IPS DF 19.7 (cell line): ENCODE measurements at regions not wholly inside any gene's neighbourhood (a gene's known extent, or its start where the extent isn't known, plus 50 kb on each side); places are given as distances from the start of the nearest gene placed in this dataset.
A peak's percentile ranks its signal among the peaks of the same experiment; 100 is the strongest.

ENCODE experiments used
- DNase-seq: peaks from one replicate; pipeline ENCODE4 v3.0.0-alpha.2; 2013; ENCODE audit warnings: low read depth, low spot score

DNA sequence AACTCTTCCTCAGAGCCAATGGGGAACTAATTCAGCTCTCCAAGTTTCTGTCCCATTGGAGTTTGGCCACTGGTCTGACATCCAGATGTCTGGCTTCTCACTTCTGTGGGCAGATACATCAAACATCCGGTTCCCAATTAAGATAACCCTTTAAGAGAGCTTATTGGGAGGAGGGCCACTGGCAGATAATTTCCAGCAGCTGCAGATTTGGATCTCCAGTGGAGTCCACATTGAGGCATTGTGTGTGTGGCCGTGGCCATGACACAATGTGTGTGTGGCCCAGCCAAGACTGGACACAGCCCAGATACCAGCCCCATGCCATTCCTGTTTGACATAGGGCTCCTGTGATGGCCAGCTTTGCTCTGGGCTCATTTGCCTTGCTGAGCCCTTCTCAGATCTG lies 110.5 kb upstream of the MAP1B start:
- DNase-seq, result no peak

DNA sequence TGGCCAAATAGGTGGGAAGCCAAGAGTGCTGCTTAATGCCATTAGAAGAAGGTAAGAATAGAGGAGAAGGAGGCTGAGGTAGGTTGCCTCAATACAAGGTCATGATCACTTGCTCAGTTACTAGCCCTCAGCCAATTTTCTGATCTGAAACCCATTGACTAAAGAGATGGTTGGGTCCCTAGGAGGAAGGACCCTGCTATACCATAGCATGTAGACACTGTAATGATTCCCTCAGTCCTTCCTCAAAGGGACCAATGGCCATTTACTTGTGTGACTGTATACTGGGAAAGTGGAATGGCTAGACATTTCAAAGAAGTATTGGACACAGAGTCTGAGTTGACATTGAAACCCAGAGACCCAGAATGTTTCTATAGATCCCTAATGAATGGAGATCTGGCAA lies 108.5 kb upstream of the MAP1B start:
- DNase-seq, result no peak

DNA sequence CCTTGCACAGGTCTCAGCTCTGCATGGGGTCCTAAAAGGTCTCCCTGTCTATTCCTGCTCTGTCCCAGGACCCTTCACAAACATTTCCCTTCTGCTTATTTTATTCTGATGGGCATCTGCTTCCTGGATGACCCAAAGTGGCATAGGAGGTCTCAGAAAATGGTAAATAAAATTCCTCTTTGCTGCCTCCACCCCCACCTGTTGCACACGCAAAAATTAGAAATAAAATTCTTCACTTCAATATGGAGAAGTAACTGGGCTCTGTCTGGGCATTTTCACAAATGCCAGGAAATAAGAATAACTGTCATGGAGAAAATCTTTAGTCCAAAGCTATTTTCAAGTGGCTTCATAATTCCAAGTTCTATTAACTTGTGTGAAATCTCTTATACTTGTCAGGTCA lies 106.6 kb upstream of the MAP1B start:
- DNase-seq, result no peak

GRCh38 chr5:72005671-72006070 lies 101.6 kb upstream of the MAP1B start:
- no peak for DNase-seq

- DNase-seq, result no peak
Observed at GRCh38 chr5:72006361-72006760, 100.9 kb upstream of the MAP1B start.

GRCh38 chr5:72007336-72008111 lies 99.8 kb upstream of the MAP1B start:
- DNase-seq, result no peak

DNA sequence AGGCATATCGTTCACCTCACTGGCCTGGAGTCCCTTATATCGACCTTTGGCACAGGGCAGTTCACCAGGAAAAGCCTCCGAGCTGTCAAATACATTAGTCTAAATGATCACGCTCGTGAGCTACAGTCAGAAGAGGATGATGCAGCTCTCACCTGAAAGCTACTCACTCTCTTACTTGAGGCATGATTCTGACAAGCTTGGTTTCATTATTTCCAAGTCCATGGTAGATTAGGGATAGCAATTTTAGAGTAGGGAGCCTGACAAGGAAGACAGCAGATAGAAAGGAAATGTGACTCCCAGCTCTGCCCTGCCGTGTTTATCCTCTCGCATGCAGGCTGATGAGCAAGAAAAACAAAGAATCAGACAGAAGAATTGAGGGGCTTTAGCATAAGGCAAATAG lies 98.0 kb upstream of the MAP1B start:
- no peak for DNase-seq

- no peak for DNase-seq
Observed at GRCh38 chr5:72010430-72010829, 96.8 kb upstream of the MAP1B start.

- DNase-seq, result no peak
Observed at GRCh38 chr5:72012906-72013305, 94.4 kb upstream of the MAP1B start.

DNA sequence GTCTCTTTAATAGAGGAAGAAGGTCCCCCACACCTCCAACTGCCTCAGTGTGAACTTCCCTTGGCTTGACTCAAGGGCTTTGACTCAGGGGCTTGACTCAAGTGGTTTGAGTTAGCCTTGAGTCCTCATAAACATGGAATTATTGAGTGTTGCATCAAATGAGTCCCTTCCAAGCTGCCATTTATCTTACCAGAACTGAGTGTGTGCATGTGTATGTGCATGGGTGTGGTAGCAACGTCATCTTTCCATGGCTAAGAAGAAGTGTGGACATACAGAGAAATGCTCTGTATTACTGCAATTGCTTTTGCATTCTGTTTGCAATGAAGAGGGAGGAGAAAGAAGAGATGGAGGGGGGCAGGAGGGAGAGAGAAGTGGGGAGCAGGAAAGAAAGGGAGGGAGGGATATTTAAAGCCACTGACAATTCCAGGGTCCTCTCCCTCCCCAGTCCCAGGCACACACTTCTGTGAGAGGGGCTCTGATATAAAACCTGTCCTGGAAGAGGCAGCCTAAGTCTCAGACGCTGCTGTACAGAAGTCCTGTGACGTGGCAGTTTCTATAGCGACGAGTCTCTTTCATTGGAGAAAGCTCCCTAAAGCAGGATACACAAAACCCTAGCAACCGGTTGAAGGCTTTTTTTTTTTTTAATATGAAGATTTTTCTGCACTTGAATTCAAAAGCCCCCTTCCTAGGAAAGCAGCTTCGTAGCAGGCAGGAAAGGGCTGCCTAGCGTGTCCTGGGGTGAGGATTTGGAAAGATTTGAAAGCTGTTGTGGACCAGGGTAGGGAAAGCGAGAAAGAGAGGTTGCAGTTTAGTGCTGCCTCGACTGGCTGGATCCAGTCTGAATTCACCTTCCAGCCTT lies 93.3 kb upstream of the MAP1B start:
- DNase-seq, result no peak

DNA sequence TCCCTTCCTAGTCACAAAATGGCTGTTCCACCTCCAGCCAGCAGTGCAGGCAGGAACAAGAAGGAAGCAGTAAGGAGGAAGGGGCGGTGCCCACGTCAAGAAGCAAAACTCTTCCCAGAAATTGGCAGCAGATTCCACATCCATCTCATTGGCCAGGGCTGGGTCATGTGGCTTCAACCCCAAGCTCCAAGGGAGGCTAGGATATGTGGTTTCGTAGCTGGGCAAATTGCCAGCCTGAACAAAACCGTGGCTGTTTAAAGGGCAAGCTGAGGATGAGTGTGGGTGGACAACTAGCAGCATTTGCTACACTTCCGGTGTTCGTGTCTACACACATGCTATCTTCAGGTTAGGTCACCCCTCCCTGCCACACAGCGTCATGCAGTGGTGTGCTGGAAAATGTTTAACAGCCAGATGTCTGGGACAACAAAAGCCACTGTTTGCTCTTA lies 92.1 kb upstream of the MAP1B start:
- no peak for DNase-seq

DNA sequence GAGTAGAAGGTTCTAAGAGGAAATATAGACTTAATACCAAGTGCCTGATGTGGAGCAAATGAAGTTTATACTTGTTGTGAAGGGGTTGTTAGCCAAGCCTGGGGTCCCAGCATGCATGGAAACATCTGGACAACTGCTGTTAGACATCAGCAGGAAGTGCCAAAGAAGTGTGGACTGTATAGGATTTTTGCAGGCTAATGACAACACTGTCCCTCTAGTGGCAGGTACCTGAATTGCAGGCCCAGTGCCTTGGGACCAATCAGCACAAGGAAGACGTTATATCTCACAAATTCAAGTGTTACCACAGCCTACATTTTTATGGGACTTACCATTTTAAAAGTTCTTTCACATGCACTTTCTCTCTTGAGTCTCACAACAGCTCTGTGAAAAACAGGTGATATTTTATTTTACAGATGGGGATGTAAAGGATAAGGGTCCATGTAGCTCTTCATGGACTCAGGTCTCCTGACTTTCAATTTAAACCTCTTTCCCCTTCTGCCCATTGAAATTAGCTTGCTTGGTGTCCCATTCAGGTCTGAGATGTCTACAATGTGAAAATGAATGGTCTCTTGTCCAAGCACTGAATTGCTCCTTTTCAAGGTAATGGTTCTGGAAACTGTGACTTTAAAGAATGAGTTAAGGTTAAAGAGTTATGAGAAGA lies 89.0 kb upstream of the MAP1B start:
- peak; percentile 38 for DNase-seq

DNA sequence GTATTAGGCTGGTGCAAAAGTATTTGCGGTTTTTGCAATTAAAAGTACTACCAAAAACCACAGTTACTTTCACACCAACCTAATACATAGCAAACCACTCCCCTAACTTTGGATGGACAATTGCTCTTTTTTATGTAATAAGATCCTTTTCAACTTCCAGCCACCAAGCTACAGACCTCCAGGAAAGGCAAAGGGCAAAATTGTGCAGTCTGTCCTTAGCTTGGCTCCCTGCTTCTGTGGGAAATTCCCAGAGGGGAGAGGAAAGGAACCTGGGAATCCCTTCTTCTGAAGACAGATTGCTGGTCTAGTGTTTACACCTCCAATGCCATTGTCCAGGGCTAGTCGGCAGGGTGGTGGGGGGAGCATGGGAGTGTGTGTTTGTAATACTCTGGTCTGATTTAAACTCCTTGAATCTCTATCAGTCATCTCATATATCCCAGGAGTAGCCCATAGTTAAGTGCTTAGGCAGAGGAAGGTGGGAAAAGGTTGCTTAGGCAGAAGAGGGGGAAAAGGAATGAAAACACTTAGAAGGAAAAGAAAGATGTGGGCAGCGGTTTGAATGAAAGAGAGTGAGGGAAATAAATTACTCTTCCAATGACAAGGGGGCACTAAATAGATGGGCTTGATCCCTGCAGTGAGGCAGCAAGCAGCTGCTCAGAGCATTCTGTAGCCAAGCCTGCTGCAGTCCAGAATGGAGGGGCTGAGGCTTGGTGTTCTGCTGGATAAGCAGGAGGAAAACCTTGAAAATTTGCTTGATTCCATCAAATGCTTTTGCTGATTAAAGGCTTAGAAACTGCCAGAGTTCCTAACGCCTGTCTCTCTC lies 86.9 kb upstream of the MAP1B start:
- DNase-seq, result no peak

DNA sequence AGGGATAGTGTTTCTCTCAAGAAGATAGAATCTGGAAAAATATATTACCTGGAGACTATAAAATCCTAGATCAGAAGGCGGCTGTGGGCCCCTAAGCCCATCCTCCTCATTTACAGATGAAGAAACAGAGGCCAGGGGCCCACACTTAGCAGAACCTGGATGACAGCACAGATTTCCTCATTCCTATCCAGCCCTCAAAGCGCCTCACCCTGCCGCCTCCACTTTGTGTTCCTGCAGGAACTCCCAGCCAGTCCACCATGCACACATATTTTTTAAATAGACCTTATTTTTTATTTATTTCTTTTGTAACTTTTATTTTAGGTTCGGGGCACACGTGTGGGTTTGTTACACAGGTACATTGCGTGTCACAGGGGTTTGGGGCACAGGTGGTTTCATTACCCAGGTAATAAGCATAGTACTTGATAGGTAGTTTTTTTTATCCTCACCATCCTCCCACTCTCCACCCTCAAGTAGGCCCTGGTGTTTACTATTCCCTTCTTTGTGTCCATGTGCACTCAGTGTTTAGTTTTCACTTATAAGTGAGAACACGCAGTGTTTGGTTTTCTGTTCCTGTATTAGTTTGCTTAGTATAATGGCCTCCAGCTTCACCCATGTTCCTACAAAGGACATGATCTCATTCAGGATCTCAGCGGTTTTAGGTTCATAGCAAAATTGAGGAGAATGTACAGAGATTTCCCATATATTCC lies 85.5 kb upstream of the MAP1B start:
- DNase-seq, result no peak

DNA sequence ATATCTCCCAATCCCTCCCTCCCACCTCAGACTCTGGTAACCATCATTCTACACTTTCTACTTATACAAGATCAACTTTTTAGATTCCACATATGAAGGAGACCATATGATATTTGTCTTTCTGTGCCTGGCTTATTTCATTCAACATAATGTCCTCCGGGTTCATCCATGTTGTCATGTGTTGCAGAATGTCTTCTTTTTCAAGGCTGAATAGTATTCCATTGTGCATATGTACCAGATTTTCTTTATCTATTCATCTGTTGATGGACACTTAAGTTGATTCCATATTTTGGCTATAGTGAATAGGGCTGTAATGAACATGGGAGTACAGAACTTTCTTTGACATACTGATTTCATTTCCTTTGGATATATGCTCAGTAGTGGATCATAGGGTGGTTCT lies 78.9 kb upstream of the MAP1B start:
- no peak for DNase-seq

DNA sequence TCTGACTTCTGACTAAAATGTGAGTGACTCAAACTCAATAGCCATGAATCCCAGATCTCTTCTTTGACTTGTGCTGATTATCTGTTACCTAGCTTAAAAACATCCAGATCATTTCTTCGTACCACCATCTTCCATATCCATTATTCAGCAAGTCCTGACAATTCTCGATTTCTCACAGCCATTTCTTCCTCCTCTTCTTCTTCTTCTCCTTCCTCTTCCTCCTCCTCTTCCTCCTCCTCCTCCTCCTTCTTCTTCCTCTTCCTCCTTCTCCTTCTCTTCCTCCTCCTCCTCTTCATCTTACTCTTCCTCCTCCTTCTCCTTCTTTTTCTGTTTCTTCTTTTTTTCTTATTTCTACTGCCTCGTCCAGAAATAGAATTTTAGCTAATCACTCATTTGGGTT lies 77.0 kb upstream of the MAP1B start:
- no peak for DNase-seq

- no peak for DNase-seq
Observed at GRCh38 chr5:72032788-72033187, 74.5 kb upstream of the MAP1B start.

- no peak for DNase-seq
Observed at GRCh38 chr5:72034770-72035169, 72.5 kb upstream of the MAP1B start.

GRCh38 chr5:72035831-72036230 lies 71.4 kb upstream of the MAP1B start:
- DNase-seq, result no peak

DNA sequence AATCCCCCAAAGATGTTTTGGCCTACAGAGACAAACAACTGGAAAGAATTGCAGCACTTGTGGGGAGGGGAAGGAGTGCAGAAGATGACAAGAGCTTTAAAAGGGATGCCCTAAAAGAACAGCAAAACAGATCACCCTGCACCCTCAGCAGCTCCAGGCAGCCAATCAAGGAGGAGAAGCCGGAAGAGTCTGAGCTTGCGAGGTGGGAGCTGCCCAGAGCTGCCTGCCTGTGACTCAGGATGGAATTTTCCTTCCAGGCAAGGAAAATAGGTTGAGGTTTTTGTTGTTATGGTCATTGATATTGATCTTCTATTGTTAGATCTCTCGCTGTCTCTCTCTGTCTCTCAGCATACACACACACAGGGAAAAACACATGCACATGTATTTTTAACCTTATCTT lies 70.3 kb upstream of the MAP1B start:
- DNase-seq, result no peak

GRCh38 chr5:72040513-72040912 lies 66.8 kb upstream of the MAP1B start:
- DNase-seq, result no peak
